GM12878 (cell line): ENCODE measurements at regions not wholly inside any gene's neighbourhood (a gene's known extent, or its start where the extent isn't known, plus 50 kb on each side); places are given as distances from the start of the nearest gene placed in this dataset.

ENCODE experiments used
- ATAC-seq: fragments of 200-7000 bp; cut with Tn5 transposase; 3 replicates; pipeline ENCODE4 v1.9.1; 2020; ENCODE audit warnings: mild to moderate bottlenecking, moderate library complexity
- BruUV-seq: library from RNA; stranded (reverse); fragments of 400-500 nt; replicated peaks from 2 replicates; lab custom pipeline; 2021; lab: Mats Ljungman, UMichigan
- CTCF ChIA-PET: fragments of 300-600 bp; sonication (Branson Sonifier 250); formaldehyde crosslinking; extraction: SDS; loops from one replicate; lab custom pipeline; 2021; ENCODE audit warnings: inconsistent platforms; lab: Yijun Ruan, JAX
- POLR2A ChIA-PET: fragments of 350-600 bp; formaldehyde crosslinking; extraction: SDS; loops from one replicate; lab custom pipeline; 2021; ENCODE audit warnings: inconsistent platforms; lab: Charles Lee
- RAD21 ChIA-PET: fragments of 300-600 bp; sonication (Branson Sonifier 250); formaldehyde crosslinking; loops from one replicate; lab custom pipeline; 2023; ENCODE audit warnings: antibody characterized with exemption; ENCODE audit not compliant: unreplicated experiment; lab: Charles Lee
- SMC1A ChIA-PET: fragments of 300-600 bp; sonication (Branson Sonifier 250); formaldehyde crosslinking; loops from one replicate; lab custom pipeline; 2023; ENCODE audit not compliant: unreplicated experiment, uncharacterized antibody; lab: Charles Lee
- DNase-seq: peaks from one replicate; pipeline ENCODE4 v3.0.0-alpha.2; 2011; ENCODE audit warnings: low read depth, low spot score
- FAIRE-seq: peaks from 3 replicates; lab custom pipeline; 2011; peaks lifted over from hg19 to GRCh38; lab: Jason Lieb, UNC
- H2AFZ ChIP-seq: 2 replicates; pipeline ENCODE4 v1.6.0; 2011; ENCODE audit warnings: low read depth, low read length, control low read depth; ENCODE audit not compliant: control insufficient read depth
- H3K27ac ChIP-seq: 2 replicates; pipeline ENCODE4 v1.5.1; 2011; ENCODE audit warnings: control low read depth; ENCODE audit not compliant: control insufficient read depth, insufficient read depth
- H3K27me3 ChIP-seq, 2 experiments: replicated peaks in 1 of 2; 2 replicates each; pipeline versions ENCODE4 v1.6.0 to v1.6.1; 2011; ENCODE audit warnings: low read length in 1 of 2; ENCODE audit not compliant: control insufficient read depth in 2 of 2, insufficient read depth in 2 of 2
- H3K36me3 ChIP-seq, 2 experiments: 2 replicates each; pipeline ENCODE4 v1.5.1; 2011; ENCODE audit warnings: low read length in 1 of 2; ENCODE audit not compliant: control insufficient read depth in 2 of 2, insufficient read depth in 2 of 2
- H3K4me1 ChIP-seq: 2 replicates; pipeline ENCODE4 v1.6.1; 2011; ENCODE audit warnings: mild to moderate bottlenecking, low read length, moderate library complexity, mixed read lengths; ENCODE audit not compliant: control insufficient read depth, insufficient read depth
- H3K4me2 ChIP-seq: 2 replicates; pipeline ENCODE4 v1.6.0; 2011; ENCODE audit warnings: control low read depth; ENCODE audit not compliant: control insufficient read depth, insufficient read depth
- H3K4me3 ChIP-seq: fragments of 200-600 bp; sonication (generic); 2 replicates; pipeline ENCODE4 v1.5.1; 2016
- H3K79me2 ChIP-seq: 2 replicates; pipeline ENCODE4 v1.6.0; 2011; ENCODE audit warnings: low read length; ENCODE audit not compliant: control insufficient read depth, insufficient read depth
- H3K9ac ChIP-seq: 2 replicates; pipeline ENCODE4 v1.8.0; 2011; ENCODE audit warnings: low read length, control low read depth, mixed read lengths; ENCODE audit not compliant: control insufficient read depth, insufficient read depth
- H3K9me3 ChIP-seq: replicated peaks from 3 replicates; pipeline ENCODE4 v1.5.1; 2011; ENCODE audit warnings: mild to moderate bottlenecking, low read length; ENCODE audit not compliant: control insufficient read depth, insufficient read depth
- H4K20me1 ChIP-seq: 2 replicates; pipeline ENCODE4 v1.6.0; 2011; ENCODE audit not compliant: control insufficient read depth, insufficient read depth
- ASH2L ChIP-seq: fragments of 300-600, 200-600 bp; sonication (generic); IDR thresholded peaks from 2 replicates; pipeline ENCODE4 v1.6.1; 2017; ENCODE audit warnings: low read depth, mild to moderate bottlenecking, borderline replicate concordance
- BACH1 ChIP-seq: fragments of 450-650 bp; IDR thresholded peaks from 2 replicates; pipeline ENCODE4 v1.6.1; 2017; ENCODE audit warnings: mild to moderate bottlenecking, borderline replicate concordance
- BCL11A ChIP-seq: IDR thresholded peaks from 2 replicates; pipeline ENCODE4 v1.6.1; 2011; ENCODE audit warnings: low read depth, low read length
- DPF2 ChIP-seq: fragments of 450-650 bp; IDR thresholded peaks from 2 replicates; pipeline ENCODE4 v1.6.1; 2017; ENCODE audit warnings: mild to moderate bottlenecking
- GATAD2B ChIP-seq: fragments of 450-650 bp; conservative IDR thresholded peaks from 2 replicates; pipeline ENCODE4 v1.6.1; 2017; ENCODE audit warnings: low read depth, mild to moderate bottlenecking, moderate library complexity
- MEF2A ChIP-seq: IDR thresholded peaks from 2 replicates; pipeline ENCODE4 v1.6.1; 2011; ENCODE audit warnings: low read depth, mild to moderate bottlenecking, low read length, moderate library complexity; ENCODE audit not compliant: insufficient read depth
- RELA ChIP-seq: fragments of 450-650 bp; IDR thresholded peaks from 2 replicates; pipeline ENCODE4 v1.8.0; 2014; ENCODE audit warnings: borderline replicate concordance; ENCODE audit not compliant: partially characterized antibody
- SP1 ChIP-seq: IDR thresholded peaks from one replicate; pipeline ENCODE4 v1.6.1; 2011; ENCODE audit warnings: low read depth, low read length
- STAT3 ChIP-seq: IDR thresholded peaks from 2 replicates; pipeline ENCODE4 v1.6.1; 2011; ENCODE audit warnings: low read depth, low read length, improper control_type of control experiment
- SUPT20H ChIP-seq: IDR thresholded peaks from 2 replicates; pipeline ENCODE4 v1.6.1; 2011; ENCODE audit warnings: low read depth, mild to moderate bottlenecking, low read length, moderate library complexity, borderline replicate concordance; ENCODE audit not compliant: control insufficient read depth
- TARDBP ChIP-seq: IDR thresholded peaks from 2 replicates; pipeline ENCODE4 v1.6.1; 2016; ENCODE audit warnings: borderline replicate concordance
- YY1 ChIP-seq: IDR thresholded peaks from 2 replicates; pipeline ENCODE4 v1.6.1; 2011; ENCODE audit warnings: low read depth, mild to moderate bottlenecking, low read length
- ZNF274 ChIP-seq: IDR thresholded peaks from one replicate; pipeline ENCODE4 v1.8.0; 2011; ENCODE audit not compliant: insufficient read length, insufficient read depth
- ZNF384 ChIP-seq: IDR thresholded peaks from 2 replicates; pipeline ENCODE4 v1.6.1; 2012; ENCODE audit warnings: low read depth, mild to moderate bottlenecking, low read length, improper control_type of control experiment, borderline replicate concordance
- WGBS: methylation state at CpG from one replicate; pipeline ENCODE4 v1.1.6; 2016; ENCODE audit warnings: low lambda C conversion rate; ENCODE audit not compliant: insufficient replicate concordance, insufficient coverage; ENCODE audit errors: missing lambda C conversion rate; 5-methylcytosine and 5-hydroxymethylcytosine counted together
- in situ Hi-C: fragments of 300-500 bp; cut with MboI; formaldehyde crosslinking; loops from 9 replicates; pipeline ENCODE4 v1.14.3; 2018; ENCODE audit warnings: mixed read lengths
- intact Hi-C: fragments of 100-400 bp; cut with micrococcal nuclease; formaldehyde crosslinking; loops from one replicate; pipeline ENCODE4 v1.14.2; 2022; ENCODE audit not compliant: unreplicated experiment
- TF ChIP-seq, protein P1 (sequence below): fragments of 450-650 bp; IDR thresholded peaks from 2 replicates; pipeline ENCODE4 v1.6.1; 2016; ENCODE audit warnings: mild to moderate bottlenecking
- TF ChIP-seq, protein P2 (sequence below): fragments of 450-650 bp; formaldehyde crosslinking; IDR thresholded peaks from 2 replicates; pipeline ENCODE4 v1.5.0; 2022; ENCODE audit warnings: mild to moderate bottlenecking, missing genetic modification characterization
- TF ChIP-seq, protein P3 (sequence below): IDR thresholded peaks from 2 replicates; pipeline ENCODE4 v1.6.1; 2012; ENCODE audit warnings: improper control_type of control experiment, low read depth, low read length; ENCODE audit not compliant: insufficient replicate concordance

DNA sequence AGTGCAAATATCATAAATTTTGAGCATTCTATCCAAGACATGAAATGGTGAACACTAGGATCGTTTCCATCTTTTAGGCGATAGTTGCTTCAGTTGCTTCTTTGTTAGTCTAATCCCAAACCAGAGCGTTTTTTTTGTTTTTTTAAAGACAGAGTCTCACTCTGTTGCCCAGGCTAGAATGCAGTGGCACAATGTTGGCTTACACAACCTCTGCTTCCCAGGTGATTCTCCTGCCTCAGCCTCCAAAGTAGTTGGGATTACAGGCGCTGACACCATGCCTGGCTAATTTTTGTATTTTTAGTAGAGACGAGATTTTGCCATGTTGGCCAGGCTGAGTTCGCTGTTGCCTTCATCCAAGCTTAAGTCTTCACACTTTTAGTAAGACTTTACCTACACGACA, 265.3 kb downstream of the SHQ1 start:
- no peak overlapping the region for H3K4me3 ChIP-seq
- in situ Hi-C loops, result no loop called here
- no peak for FAIRE-seq
- TF ChIP-seq DPF2 (no peak), BCL11A (no peak), STAT3 (no peak), TARDBP (no peak), SUPT20H (no peak), GATAD2B (no peak), MEF2A (no peak), RELA (no peak), ASH2L (no peak), BACH1 (no peak), SP1 (no peak), ZNF274 (no peak), ZNF384 (no peak), YY1 (no peak)
- TF ChIP-seq, protein P1, sequence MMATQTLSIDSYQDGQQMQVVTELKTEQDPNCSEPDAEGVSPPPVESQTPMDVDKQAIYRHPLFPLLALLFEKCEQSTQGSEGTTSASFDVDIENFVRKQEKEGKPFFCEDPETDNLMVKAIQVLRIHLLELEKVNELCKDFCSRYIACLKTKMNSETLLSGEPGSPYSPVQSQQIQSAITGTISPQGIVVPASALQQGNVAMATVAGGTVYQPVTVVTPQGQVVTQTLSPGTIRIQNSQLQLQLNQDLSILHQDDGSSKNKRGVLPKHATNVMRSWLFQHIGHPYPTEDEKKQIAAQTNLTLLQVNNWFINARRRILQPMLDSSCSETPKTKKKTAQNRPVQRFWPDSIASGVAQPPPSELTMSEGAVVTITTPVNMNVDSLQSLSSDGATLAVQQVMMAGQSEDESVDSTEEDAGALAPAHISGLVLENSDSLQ, result no peak
- TF ChIP-seq, protein P2, sequence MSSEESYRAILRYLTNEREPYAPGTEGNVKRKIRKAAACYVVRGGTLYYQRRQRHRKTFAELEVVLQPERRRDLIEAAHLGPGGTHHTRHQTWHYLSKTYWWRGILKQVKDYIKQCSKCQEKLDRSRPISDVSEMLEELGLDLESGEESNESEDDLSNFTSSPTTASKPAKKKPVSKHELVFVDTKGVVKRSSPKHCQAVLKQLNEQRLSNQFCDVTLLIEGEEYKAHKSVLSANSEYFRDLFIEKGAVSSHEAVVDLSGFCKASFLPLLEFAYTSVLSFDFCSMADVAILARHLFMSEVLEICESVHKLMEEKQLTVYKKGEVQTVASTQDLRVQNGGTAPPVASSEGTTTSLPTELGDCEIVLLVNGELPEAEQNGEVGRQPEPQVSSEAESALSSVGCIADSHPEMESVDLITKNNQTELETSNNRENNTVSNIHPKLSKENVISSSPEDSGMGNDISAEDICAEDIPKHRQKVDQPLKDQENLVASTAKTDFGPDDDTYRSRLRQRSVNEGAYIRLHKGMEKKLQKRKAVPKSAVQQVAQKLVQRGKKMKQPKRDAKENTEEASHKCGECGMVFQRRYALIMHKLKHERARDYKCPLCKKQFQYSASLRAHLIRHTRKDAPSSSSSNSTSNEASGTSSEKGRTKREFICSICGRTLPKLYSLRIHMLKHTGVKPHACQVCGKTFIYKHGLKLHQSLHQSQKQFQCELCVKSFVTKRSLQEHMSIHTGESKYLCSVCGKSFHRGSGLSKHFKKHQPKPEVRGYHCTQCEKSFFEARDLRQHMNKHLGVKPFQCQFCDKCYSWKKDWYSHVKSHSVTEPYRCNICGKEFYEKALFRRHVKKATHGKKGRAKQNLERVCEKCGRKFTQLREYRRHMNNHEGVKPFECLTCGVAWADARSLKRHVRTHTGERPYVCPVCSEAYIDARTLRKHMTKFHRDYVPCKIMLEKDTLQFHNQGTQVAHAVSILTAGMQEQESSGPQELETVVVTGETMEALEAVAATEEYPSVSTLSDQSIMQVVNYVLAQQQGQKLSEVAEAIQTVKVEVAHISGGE (CRISPR knock-in tag), result no peak
- TF ChIP-seq, protein P3, sequence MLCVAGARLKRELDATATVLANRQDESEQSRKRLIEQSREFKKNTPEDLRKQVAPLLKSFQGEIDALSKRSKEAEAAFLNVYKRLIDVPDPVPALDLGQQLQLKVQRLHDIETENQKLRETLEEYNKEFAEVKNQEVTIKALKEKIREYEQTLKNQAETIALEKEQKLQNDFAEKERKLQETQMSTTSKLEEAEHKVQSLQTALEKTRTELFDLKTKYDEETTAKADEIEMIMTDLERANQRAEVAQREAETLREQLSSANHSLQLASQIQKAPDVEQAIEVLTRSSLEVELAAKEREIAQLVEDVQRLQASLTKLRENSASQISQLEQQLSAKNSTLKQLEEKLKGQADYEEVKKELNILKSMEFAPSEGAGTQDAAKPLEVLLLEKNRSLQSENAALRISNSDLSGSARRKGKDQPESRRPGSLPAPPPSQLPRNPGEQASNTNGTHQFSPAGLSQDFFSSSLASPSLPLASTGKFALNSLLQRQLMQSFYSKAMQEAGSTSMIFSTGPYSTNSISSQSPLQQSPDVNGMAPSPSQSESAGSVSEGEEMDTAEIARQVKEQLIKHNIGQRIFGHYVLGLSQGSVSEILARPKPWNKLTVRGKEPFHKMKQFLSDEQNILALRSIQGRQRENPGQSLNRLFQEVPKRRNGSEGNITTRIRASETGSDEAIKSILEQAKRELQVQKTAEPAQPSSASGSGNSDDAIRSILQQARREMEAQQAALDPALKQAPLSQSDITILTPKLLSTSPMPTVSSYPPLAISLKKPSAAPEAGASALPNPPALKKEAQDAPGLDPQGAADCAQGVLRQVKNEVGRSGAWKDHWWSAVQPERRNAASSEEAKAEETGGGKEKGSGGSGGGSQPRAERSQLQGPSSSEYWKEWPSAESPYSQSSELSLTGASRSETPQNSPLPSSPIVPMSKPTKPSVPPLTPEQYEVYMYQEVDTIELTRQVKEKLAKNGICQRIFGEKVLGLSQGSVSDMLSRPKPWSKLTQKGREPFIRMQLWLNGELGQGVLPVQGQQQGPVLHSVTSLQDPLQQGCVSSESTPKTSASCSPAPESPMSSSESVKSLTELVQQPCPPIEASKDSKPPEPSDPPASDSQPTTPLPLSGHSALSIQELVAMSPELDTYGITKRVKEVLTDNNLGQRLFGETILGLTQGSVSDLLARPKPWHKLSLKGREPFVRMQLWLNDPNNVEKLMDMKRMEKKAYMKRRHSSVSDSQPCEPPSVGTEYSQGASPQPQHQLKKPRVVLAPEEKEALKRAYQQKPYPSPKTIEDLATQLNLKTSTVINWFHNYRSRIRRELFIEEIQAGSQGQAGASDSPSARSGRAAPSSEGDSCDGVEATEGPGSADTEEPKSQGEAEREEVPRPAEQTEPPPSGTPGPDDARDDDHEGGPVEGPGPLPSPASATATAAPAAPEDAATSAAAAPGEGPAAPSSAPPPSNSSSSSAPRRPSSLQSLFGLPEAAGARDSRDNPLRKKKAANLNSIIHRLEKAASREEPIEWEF, result no peak

More for the DNA sequence above, 265.3 kb downstream of the SHQ1 start:
- WGBS, result 90% methylated on average over 7 of the region's 7 CpGs
- Histone ChIP-seq H3K27me3 (no peaks in the 10 kb centered on the region), H2AFZ (no peak overlapping the region), H3K27ac (no peak overlapping the region), H3K4me1 (peaks cover 7% of the 10 kb centered on the region), H3K36me3 (no peaks in the 10 kb centered on the region), H4K20me1 (no peaks in the 10 kb centered on the region), H3K9me3 (no peaks in the 10 kb centered on the region), H3K9ac (no peak overlapping the region), H3K79me2 (no peaks in the 10 kb centered on the region), H3K4me2 (no peak overlapping the region)
- POLR2A ChIA-PET, result no interaction called here
- CTCF ChIA-PET, result no interaction called here
- no TSS peak for BruUV-seq
- SMC1A ChIA-PET, result interaction anchor here (1.0 to 2.1 kb wide), 4 partner anchors 58 to 386 kb away, joined by 3 to 6 read pairs (median 4); no protein-coding TSS in a partner anchor
- ATAC-seq, result no peak
- intact Hi-C loops, result loop anchor here (2.0 to 10.0 kb wide), 3 partner anchors 46 to 232 kb away; no protein-coding TSS in a partner anchor
- DNase-seq, result no peak
- RAD21 ChIA-PET, result no interaction called here
